Cardiac fibroblast (primary cell): ENCODE measurements at regions not wholly inside any gene's neighbourhood (a gene's known extent, or its start where the extent isn't known, plus 50 kb on each side); places are given as distances from the start of the nearest gene placed in this dataset.
A peak's percentile ranks its signal among the peaks of the same experiment; 100 is the strongest.

Experiments
- DNase-seq, 2 donors: peaks; one replicate each; pipeline versions ENCODE4 v3.0.0 to v3.0.0-alpha.2; 2010; ENCODE audit warnings: low read depth in 2 of 2
- H3K4me3 ChIP-seq, 2 donors: replicated peaks in 1 of 2; 1 replicate in 1 of 2; 2 replicates in 1 of 2; pipeline ENCODE4 v1.5.1; 2011; ENCODE audit warnings: low read depth in 2 of 2, low read length in 2 of 2, mild to moderate bottlenecking in 2 of 2, moderate library complexity in 1 of 2
- TF ChIP-seq, protein P1 (sequence below): IDR thresholded peaks from one replicate; pipeline ENCODE4 v1.5.1; 2011; ENCODE audit warnings: low read depth, mild to moderate bottlenecking, low read length, inconsistent platforms

DNA sequence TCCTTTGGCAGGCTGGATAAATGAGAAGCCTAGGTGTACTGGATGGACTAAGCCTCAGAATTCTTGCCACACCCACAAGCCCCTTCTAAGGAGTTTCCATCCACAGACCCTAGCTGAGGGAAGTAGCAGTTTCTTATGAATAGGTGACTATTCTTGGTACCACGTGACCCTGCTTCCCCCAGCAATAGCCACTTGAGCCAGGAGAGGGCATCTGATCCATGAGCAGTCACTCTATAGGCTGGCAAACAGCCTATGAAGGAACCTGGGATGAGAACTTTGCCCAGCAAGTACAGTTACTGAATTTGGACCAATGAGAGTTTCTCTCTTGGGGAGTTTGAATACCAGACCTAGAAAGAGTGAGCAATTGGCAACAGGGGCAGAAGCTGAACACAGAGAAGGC, 84.0 kb downstream of the RTL9 start:
- peak; percentile 16 to 18 for DNase-seq
- H3K4me3 ChIP-seq: no peak overlapping the region
- TF ChIP-seq, protein P1, sequence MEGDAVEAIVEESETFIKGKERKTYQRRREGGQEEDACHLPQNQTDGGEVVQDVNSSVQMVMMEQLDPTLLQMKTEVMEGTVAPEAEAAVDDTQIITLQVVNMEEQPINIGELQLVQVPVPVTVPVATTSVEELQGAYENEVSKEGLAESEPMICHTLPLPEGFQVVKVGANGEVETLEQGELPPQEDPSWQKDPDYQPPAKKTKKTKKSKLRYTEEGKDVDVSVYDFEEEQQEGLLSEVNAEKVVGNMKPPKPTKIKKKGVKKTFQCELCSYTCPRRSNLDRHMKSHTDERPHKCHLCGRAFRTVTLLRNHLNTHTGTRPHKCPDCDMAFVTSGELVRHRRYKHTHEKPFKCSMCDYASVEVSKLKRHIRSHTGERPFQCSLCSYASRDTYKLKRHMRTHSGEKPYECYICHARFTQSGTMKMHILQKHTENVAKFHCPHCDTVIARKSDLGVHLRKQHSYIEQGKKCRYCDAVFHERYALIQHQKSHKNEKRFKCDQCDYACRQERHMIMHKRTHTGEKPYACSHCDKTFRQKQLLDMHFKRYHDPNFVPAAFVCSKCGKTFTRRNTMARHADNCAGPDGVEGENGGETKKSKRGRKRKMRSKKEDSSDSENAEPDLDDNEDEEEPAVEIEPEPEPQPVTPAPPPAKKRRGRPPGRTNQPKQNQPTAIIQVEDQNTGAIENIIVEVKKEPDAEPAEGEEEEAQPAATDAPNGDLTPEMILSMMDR: peak; percentile 20

DNA sequence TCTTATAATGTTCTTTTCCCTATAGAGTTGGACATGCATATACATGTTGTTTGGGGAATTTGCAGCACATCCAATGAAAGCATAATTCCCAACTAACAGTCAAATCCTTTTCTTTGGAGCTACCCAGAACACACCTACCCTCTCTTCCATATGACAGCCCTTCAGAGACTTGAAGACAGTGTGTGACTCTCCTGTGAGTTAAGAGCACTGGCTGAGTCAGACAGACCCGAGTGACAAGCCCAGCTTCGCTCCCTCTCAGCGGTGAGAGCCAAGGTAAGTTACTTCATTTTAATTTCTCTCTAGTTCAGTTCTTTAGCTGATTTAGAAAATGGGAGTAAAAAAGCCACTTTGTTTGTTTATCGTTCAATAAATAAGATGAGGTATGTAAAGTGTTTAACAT, 86.3 kb downstream of the RTL9 start:
- TF ChIP-seq, protein P1: no peak
- DNase-seq: no peak
- no peak overlapping the region for H3K4me3 ChIP-seq

DNA sequence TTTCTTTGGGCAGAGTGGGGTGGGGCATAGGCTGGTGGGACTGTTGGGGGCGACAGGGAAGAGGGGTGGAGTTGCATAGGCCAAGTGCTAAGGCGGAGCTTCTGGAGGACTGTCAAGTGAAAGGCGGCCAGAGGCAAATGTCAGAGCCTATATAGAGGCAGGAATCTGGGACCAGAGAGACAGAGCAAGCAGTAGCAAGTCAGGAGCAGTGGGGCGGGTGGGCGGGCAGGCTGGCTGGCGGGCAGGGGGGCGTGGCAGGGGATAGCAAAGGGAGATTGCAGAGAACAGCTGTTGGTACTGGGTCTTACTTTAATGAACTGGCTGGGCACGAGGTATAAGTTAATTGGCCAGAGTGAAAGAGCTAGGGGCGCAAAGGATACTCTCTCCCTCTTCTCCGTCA, 89.8 kb downstream of the RTL9 start:
- TF ChIP-seq, protein P1: no peak
- no peak overlapping the region for H3K4me3 ChIP-seq
- DNase-seq: no peak

DNA sequence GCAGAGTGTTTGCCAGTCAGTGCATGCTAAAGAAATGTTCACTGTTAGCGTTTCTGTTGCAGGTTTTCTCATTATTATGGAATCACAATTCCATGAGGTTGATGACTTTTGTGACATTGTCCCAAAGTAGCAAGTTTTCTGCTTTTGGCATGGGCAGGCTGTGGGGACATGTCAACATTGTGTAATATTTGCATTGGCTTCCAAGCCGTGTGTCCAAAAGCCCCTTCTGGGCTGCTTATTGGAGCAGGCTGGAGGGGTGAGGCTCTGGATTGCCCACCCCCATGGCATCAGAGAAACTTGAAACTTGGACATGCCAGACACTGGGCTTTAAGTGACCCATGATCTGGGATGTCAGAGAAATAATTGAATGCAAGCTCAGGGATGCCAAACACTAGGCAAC, 90.7 kb downstream of the RTL9 start:
- no peak overlapping the region for H3K4me3 ChIP-seq
- TF ChIP-seq, protein P1: no peak
- DNase-seq: no peak

DNA sequence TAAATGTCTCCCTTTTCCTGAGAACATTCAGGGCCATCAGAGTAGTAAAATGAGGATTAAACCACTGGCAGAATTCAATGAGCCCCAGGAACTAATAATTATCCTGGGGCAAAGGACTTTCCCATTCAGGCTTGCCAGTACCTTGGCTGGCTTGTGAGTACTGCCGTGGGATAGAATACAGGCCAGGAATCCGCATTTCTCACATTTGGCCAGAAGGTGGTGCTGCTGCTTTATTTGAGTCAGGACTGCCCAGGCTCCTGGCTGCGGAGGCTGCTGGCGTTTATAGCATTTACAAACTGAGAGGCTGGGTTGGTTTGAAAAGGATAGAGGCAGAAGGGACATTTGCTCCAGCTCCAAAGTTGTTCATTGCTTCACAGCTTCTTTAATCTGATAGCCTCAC, 91.4 kb downstream of the RTL9 start:
- TF ChIP-seq, protein P1: peak; percentile 58
- H3K4me3 ChIP-seq: no peak overlapping the region
- peak; percentile 69 to 74 for DNase-seq

DNA sequence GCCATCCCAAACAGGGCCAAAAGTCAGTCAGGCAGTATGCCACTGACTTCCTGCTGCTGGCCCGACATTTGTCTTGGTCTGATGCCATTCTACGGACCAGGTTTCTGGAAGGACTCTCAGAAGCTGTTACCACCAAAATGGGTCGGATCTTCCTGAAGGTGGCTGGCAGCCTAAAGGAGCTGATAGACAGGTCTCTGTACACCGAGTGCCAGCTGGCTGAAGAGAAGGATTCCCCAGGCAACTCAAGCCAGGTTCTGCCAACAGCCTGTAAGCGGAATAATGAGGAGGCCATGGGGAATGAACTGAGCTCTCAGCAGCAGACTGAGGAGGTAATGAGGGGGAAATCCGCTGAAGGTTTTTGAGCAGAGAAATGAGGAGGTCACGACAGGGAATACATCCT, 95.7 kb downstream of the RTL9 start:
- TF ChIP-seq, protein P1: no peak
- H3K4me3 ChIP-seq: no peak overlapping the region
- no peak for DNase-seq

DNA sequence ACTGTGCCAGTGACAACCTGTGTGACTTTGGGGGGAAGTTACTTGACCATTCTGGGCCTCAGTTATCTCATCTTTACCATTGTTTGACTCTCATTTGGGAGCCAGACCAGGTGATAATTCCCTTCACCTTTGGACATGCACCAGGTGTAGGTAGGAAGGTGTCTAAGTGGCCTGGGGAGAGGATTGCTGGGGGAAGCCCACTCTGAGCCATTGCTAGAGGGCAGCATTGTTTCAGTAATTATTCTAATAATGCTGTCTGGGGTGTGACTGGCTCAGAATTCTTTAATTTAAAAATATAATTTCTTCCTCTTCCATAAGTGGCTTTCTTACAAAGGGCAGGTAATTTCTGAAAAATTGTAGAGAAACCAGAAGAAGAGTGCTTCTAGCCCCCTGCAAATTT, 104.3 kb downstream of the RTL9 start:
- no peak for DNase-seq
- TF ChIP-seq, protein P1: no peak
- H3K4me3 ChIP-seq: no peak overlapping the region
